HG03457 (cell line): ENCODE measurements at regions not wholly inside any gene's neighbourhood (a gene's known extent, or its start where the extent isn't known, plus 50 kb on each side); places are given as distances from the start of the nearest gene placed in this dataset.

Experiments
- ATAC-seq: cut with Tn5 transposase; IDR thresholded peaks from one replicate; pipeline ENCODE4 v1.9.1; 2021; ENCODE audit warnings: moderate number of reproducible peaks; ENCODE audit not compliant: unreplicated experiment

GRCh38 chr1:104921525-104921924, 1171.8 kb downstream of the AMY1C start:
- ATAC-seq: no peak

DNA sequence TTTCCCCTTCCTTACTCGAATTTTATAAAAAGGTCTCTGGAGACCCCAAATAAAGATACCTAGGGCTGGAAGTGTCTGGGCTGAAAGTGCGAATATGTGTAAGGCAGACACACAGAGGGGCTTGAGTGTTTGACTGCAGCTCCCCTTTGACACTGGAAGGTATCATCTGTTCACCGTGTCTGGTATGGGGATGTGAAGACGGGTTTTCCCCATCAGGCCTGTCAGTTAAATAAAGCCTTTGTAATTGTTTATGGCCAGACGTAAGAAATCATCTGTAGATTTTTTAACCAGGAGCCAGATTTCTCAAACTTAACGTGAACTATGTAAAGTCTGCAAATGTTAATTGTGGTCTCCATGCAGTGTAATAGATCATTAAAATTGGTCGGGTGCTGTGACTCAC, 1173.4 kb downstream of the AMY1C start:
- ATAC-seq: no peak

DNA sequence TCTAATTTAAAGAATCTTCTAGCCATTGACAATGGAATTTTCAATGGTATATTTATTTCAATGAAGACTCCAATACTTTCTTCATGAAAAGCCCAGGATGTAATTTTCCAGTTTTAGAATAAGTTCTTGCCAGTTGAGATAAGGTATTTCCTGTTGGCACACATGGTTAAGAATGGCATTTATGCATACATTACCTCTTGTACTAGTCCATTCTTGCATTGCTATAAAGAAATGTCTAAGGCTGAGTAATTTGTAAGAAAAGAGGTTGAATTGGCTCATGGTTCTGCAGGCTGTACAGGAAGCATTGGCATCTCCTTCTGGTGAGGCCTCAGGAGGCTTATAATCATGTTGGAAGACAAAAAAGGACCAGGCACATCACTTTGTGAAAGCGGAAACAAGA, 1179.6 kb downstream of the AMY1C start:
- no peak for ATAC-seq

DNA sequence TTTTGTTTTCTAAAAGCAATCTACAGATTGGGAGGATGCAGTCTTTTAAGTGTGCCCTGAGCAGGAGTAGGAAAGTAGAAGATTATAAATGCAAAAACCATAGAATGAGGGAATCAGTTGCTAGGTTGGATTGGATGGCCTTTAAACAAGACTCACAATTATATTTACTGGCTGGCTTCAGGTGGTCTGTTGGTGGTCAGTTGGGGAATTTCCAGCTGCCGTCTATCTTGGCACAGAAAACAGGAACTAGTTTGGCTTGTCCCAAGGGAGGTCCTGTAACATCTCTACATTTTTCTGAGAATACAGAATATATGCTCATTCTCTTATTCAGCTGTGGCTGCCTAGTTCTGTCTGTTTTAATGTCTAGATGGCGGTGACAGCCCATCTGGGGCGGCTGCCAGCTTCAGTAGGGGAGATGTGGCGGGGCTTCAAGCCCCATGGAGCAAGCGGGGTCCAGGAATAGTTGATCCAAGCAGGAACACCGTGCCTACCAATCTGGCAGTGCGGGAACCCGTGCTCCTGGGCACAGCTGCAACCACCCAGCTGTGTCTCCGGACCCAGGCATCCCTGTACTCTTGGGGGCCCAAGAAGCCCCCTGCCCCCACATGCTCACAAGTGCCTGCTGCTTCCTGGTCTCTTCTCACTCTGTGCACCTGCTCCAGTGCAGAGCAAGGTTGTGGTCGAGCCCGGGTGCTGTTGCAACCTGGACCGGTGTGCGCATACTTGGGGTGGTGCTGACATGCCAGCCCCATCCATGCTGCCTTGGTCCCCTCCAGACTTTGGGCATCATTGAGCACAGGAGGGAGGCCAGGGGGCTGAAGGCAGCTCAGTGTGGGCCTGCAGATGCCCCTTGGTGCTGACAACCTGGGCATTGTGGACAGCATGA, 1182.6 kb downstream of the AMY1C start:
- ATAC-seq: no peak

- no peak for ATAC-seq
Measured at GRCh38 chr1:104932949-104933679, 1183.4 kb downstream of the AMY1C start.

DNA sequence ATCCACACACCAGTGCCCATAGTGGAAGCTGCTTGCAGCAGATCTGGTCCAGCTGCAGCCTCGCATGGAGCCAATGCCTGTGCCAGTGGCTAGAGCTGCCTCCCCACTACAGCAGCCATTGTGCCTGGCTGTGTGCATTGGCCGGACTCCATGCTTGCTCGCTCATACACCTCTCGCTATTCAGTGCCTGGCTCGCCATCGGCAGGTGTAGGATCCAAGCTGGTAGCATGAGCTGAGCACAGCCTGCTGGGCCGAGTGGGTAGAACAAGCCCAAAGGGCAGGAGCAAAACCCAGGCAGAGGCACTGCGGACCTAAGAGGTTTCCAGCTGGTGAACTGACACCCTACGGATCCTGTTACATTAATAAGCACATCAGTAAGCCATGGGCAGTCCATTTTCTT, 1184.1 kb downstream of the AMY1C start:
- no peak for ATAC-seq

GRCh38 chr1:104945406-104945805, 1195.7 kb downstream of the AMY1C start:
- no peak for ATAC-seq

- no peak for ATAC-seq
Measured at GRCh38 chr1:104946558-104947210, 1197.0 kb downstream of the AMY1C start.

DNA sequence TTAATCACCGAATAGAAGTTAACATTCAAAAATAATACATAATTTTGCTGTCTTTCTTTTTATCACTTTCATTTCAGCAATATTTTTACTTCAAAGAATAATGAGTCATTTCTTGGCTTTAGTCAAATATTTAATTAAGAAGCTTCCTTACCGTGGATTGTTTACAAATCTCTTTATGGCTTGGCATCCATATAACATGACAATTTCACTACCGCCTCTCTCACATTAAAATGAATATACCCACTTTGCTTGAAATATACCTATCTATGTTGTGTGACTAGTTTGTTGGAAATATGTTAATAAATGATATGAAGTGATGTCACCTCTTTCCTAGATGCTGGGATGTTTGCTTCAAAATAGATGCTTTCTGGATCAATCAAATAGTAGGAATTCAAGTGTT, 1203.9 kb downstream of the AMY1C start:
- ATAC-seq: no peak

- no peak for ATAC-seq
Measured at GRCh38 chr1:104973516-104973915, 1223.8 kb downstream of the AMY1C start.

DNA sequence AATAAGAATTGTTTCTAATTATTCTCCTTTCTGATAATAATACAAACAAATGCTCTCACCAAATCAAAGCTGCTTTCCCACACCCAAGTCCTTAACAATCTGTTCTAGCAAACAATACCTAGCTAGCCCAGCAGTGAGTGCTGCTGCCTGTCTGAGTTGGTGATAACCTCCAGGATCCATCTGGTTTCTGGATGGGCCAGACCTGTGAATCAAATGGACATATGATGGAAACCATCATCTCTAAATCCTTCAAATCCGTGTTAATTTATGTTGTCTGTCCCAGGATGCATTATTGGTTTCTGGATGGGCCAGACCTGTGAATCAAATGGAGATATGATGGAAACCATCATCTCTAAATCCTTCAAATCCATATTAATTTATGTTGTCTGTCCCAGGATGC, 1230.0 kb downstream of the AMY1C start:
- ATAC-seq: no peak

- ATAC-seq: peak; percentile 83
Measured at GRCh38 chr1:104987210-104987609, 1237.5 kb downstream of the AMY1C start.

DNA sequence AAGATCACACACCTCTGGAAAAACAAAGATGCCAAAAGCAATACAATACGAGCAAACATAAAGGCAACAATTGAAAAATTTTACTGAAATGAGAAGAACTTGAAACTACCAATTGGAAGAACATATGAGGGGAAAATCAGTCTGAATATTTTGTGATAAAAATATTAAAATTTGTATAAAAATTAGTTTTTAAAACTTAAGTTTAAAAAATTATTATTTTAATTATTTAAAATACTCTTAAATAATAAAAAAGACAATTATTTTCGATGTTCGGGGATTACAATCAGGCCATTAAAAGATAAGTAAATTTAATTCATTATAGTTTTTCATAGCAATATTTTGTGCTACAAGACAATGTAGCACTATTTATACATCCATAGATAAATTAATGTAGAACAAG, 1239.3 kb downstream of the AMY1C start:
- ATAC-seq: no peak

GRCh38 chr1:104991702-104992101, 1242.0 kb downstream of the AMY1C start:
- no peak for ATAC-seq

DNA sequence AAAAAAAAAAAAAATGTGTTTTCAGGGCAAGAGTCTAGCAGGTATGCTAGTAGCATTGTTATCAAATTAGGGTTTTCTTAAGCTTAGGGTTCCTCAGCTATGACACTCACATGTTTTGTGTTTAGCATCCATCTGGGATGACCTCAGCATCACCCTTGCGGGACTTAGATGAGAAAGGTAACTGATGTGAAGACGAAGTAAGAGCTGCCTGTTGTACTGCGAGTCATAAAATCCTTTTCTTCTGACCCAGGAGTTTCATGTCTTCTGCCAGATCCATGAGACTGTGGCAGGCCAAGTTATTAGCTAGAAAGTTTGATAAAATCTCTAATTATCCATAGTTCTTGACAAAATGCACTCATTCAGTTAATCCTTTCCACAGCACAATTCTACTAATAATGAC, 1251.1 kb downstream of the AMY1C start:
- no peak for ATAC-seq

DNA sequence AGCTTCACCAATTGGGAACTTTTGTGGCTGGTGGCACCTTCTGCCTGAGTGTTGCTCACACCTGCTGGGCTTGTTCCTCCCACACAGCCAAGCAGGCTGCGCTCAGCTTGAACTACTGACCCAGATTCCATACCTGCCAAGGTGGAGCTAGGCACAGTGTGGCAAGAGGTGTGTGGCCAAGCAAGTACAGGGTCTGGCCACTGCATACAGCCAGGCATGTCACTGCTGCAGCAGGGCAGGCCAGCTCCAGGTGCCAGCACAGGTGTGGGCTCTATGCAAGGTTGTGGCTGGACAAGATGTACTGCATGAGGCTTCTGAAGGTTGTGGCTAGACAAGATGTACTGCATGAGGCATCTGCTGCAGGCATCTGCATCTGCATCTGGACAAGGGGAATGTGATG, 1254.8 kb downstream of the AMY1C start:
- ATAC-seq: no peak

DNA sequence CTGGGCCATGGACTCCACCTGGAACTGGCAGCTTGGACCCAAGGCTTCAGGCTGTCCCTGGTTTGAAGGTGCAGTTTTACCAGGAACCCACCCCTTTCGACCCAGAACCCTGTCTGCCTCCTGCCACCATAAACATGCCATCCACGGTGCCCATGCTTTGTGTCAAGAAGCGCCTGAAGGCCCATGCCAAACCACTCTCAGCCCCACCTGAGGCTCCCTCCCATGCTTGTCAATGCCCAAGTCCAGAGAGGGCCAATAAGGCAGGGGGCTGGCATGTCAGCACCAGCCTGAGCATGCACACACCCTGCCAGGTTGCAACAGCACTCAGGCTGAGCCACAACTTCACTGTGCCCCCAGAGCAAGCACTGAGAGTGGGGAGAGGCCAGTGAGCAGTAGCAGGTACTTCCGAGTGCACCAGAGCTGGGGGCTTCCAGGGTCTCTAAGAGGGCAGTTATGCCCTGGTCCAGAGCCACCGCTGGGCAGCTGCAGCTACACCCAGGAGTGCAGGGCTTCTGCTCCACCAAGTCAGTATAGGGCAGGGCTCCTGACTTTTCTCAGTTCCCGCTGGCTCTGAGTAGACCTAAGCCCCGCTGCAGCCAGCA, 1256.0 kb downstream of the AMY1C start:
- ATAC-seq: no peak

GRCh38 chr1:105017587-105017986, 1267.9 kb downstream of the AMY1C start:
- no peak for ATAC-seq

GRCh38 chr1:105023719-105024118, 1274.0 kb downstream of the AMY1C start:
- ATAC-seq: no peak

DNA sequence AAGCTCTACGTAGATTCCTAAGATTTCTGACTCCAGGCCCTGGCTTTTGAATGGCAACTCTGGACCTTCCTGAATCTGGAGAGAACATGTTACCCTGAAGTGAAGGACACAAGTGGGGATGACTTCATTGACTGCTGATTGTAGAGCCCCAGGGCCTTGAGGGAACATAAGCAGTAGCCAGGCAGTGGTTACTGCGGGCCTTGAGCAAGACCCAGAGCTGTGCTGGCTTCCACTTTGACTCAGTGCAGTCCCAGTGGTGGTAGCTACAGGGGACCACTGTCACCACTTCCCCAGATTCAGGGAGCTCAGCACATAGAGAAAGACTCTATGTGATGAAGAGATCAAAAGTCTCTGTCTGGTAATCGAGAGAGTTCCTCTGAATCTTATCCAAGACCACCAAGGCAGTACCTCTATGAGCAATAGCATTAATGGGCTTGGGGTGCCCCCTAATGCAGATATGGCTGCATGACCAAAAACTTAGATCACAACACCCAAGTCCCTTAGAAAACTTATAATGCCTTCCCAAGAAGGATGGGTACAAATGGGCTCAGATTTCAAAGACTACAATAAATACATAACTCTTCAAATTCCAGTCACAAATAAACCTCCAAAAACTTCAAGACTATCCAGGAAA, 1278.3 kb downstream of the AMY1C start:
- no peak for ATAC-seq

GRCh38 chr1:105072446-105072845, 1322.7 kb downstream of the AMY1C start:
- ATAC-seq: no peak
